Right atrium auricular region (tissue), 2 donors: ENCODE measurements at regions not wholly inside any gene's neighbourhood (a gene's known extent, or its start where the extent isn't known, plus 50 kb on each side); places are given as distances from the start of the nearest gene placed in this dataset.

Experiments
- DNase-seq: peaks from one replicate; pipeline ENCODE4 v3.0.0-alpha.2; 2019; ENCODE audit warnings: low spot score
- H3K27ac ChIP-seq, 2 donors: fragments of 200-600 bp; sonication (generic); 1 replicate in 1 of 2; 2 replicates in 1 of 2; pipeline ENCODE4 v1.5.1; 2016 to 2019
- H3K27me3 ChIP-seq, 2 donors: fragments of 200-600 bp; sonication (generic); one replicate each; pipeline versions ENCODE4 v1.5.1 to v1.6.0; 2017 to 2019
- H3K36me3 ChIP-seq: fragments of 200-600 bp; sonication (generic); one replicate; pipeline ENCODE4 v1.5.1; 2016
- H3K4me1 ChIP-seq, 2 donors: fragments of 200-600 bp; sonication (generic); one replicate each; pipeline versions ENCODE4 v1.5.1 to v1.6.0; 2017 to 2019
- H3K4me3 ChIP-seq, 2 donors: fragments of 200-600 bp; sonication (generic); 1 replicate in 1 of 2; 2 replicates in 1 of 2; pipeline ENCODE4 v1.5.1; 2017 to 2019; ENCODE audit warnings: mild to moderate bottlenecking in 1 of 2, moderate library complexity in 1 of 2
- H3K9me3 ChIP-seq, 2 donors: fragments of 200-600 bp; sonication (generic); one replicate each; pipeline ENCODE4 v1.5.1; 2019
- TF ChIP-seq, protein P1 (sequence below), 2 donors: fragments of 200-600 bp; sonication (generic); IDR thresholded peaks; one replicate each; pipeline ENCODE4 v1.5.1; 2019; ENCODE audit warnings: antibody characterized with exemption in 2 of 2

DNA sequence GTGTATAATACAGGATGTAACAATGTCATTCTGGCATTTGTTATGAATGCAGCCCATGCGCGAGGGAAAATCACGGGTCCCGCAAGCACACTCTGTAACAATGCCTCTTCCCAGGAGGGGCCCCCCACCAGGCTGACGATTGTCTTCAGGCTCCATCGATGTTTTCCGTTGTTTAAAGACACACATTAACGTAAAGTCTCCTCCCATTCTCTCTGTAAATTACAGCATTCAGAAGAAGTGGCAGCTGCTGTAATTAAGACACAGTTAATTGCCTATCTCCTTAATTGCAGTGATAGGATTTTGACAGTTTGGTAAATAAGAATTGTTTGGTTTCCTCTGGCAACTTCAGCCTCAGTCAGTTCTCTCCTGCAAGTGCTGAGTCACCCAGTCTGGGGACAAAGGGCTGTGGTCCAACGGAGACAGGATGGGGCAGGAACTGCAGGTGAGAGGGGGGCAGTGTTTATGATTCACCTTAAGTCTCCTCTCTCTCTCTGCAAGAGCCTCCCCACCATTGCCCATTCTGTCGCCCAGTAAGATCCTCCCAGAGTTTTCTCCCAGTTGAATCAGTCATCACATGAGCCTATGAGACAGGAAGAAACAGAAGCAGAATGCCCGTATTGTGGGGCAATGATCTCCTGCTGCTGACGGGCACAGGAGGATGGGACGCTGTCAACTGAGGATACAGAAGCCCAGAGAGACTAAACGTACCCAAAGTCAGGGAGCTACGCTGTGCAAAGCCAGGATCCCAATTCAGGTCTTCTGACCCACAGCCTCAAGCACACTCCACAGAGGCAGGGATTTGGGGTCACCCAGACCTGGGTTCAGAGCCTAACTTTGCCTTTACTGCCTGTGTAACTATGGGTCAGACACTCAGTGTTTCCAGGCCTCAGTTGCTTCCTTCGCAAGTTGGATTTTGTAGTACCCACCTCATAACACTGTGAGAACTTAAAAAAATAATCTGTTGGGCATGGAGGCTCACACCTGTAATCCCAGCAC, 110.0 kb downstream of the ADSS2 start:
- DNase-seq, result no peak
- TF ChIP-seq, protein P1, sequence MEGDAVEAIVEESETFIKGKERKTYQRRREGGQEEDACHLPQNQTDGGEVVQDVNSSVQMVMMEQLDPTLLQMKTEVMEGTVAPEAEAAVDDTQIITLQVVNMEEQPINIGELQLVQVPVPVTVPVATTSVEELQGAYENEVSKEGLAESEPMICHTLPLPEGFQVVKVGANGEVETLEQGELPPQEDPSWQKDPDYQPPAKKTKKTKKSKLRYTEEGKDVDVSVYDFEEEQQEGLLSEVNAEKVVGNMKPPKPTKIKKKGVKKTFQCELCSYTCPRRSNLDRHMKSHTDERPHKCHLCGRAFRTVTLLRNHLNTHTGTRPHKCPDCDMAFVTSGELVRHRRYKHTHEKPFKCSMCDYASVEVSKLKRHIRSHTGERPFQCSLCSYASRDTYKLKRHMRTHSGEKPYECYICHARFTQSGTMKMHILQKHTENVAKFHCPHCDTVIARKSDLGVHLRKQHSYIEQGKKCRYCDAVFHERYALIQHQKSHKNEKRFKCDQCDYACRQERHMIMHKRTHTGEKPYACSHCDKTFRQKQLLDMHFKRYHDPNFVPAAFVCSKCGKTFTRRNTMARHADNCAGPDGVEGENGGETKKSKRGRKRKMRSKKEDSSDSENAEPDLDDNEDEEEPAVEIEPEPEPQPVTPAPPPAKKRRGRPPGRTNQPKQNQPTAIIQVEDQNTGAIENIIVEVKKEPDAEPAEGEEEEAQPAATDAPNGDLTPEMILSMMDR (IDR thresholded peaks at IDR 0.05), result no peak
- Histone ChIP-seq H3K4me3 (no peak overlapping the region), H3K4me1 (no peaks in the 10 kb centered on the region), H3K27ac (no peak overlapping the region), H3K36me3 (no peaks in the 10 kb centered on the region), H3K9me3 (no peaks in the 10 kb centered on the region), H3K27me3 (no peaks in the 10 kb centered on the region)

GRCh38 chr1:244344001-244344400, 107.7 kb downstream of the ADSS2 start:
- H3K27me3 ChIP-seq, result no peaks in the 10 kb centered on the region
- no peak overlapping the region for H3K27ac ChIP-seq
- no peaks in the 10 kb centered on the region for H3K36me3 ChIP-seq
- TF ChIP-seq, protein P1 (IDR thresholded peaks at IDR 0.05), result no peak
- no peaks in the 10 kb centered on the region for H3K9me3 ChIP-seq
- H3K4me3 ChIP-seq, result no peak overlapping the region
- H3K4me1 ChIP-seq, result no peaks in the 10 kb centered on the region
- DNase-seq, result no peak

DNA sequence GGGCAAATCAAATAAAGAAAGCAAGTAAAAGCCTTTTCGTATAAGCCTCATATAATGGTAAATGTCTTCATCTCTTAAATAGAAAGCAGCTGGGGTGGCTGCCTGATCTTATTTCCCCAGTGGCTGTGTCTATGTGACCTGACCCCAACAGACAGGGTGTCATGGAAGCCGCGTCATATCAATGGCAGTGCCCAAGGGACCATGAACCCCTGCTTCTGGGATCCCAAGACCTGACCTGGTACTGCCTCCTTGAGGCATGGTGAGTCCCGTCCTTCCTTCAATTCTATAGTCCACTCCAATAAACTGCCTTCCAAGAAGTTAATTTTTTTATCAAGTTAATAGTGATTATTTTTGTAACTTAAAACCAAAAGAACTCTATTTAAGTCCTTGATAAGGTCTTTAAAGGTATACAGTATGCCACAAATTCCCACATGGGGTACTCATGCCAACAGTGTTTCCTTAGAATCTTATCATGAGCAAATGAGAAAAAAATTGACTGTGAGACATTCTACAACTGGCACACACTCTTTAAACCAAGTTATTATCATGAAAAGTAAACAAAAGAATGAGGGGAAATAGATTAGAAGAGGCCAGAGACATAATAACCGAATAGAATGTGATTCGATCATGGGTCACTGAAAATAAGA, 104.6 kb downstream of the ADSS2 start:
- Histone ChIP-seq H3K4me1 (peaks cover 0 to 9% of the 10 kb centered on the region in 2 donors), H3K27ac (no peak overlapping the region), H3K9me3 (no peaks in the 10 kb centered on the region), H3K4me3 (no peak overlapping the region), H3K36me3 (no peaks in the 10 kb centered on the region), H3K27me3 (no peaks in the 10 kb centered on the region)
- DNase-seq, result no peak
- TF ChIP-seq, protein P1 (IDR thresholded peaks at IDR 0.05), result no peak

GRCh38 chr1:244347942-244348341, 103.8 kb downstream of the ADSS2 start:
- Histone ChIP-seq H3K9me3 (no peaks in the 10 kb centered on the region), H3K4me1 (peaks cover 0 to 9% of the 10 kb centered on the region in 2 donors), H3K4me3 (no peak overlapping the region), H3K27ac (no peak overlapping the region), H3K36me3 (no peaks in the 10 kb centered on the region), H3K27me3 (no peaks in the 10 kb centered on the region)
- DNase-seq, result peak; percentile 36
- TF ChIP-seq, protein P1 (IDR thresholded peaks at IDR 0.05), result no peak

GRCh38 chr1:244349103-244349531, 102.6 kb downstream of the ADSS2 start:
- Histone ChIP-seq H3K36me3 (no peaks in the 10 kb centered on the region), H3K27me3 (no peaks in the 10 kb centered on the region), H3K4me1 (peaks cover 0 to 9% of the 10 kb centered on the region in 2 donors), H3K27ac (peak overlapping the region in 1 of 2 donors; percentile 39), H3K9me3 (no peaks in the 10 kb centered on the region), H3K4me3 (no peak overlapping the region)
- TF ChIP-seq, protein P1 (IDR thresholded peaks at IDR 0.05), result no peak
- DNase-seq, result peak; percentile 75
